Fibroblast of gingiva (primary cell): ENCODE measurements at regions not wholly inside any gene's neighbourhood (a gene's known extent, or its start where the extent isn't known, plus 50 kb on each side); places are given as distances from the start of the nearest gene placed in this dataset.
"Not testable (repeated sequence)": the region's sequence is repeated elsewhere in the genome, so short reads cannot be mapped to it uniquely, and the experiment has no call there.

Experiments used
- DNase-seq: peaks from one replicate; pipeline ENCODE4 v3.0.0-alpha.2; 2011; ENCODE audit warnings: low read depth

DNA sequence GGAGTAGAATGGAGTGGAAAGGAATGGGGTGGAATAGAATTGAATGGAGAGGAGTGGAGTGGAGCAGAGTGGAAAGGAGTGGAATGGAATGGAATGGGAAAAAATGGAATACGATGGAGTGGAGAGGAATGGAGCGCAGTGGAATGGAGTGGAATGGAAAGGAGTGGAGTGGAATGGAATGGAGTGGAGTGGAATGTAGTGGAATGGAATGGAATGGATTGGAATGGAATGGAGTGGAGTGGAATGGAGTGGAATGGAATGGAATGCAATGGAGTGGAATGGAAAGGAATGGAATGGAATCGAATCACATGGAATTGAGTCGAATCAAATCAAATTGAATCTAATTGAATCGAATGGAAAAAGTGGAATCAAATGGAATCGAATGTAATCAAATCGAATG lies 1016.1 kb downstream of the CDY1 start:
- no peak for DNase-seq

GRCh38 chrY:26645856-26646255 lies 1023.9 kb downstream of the CDY1 start:
- not testable (repeated sequence) for DNase-seq

DNA sequence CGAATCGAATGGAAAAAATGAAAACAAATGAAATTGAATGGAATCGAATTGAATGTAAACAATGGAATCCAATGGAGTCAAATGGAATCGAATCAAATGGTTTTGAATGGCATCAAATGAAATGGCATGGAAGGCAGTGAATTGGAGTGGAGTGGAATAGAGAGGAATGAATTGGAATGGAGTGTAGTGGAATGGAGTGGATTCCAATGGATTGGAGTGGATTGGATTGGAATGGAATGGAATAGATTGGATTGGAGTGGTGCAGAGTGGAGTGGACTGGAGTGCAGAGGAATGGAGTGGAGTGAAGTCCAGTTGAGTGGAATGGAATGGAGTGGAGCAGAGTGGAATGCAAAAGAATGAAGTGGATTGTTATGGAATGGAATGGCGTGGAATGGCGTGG lies 1026.3 kb downstream of the CDY1 start:
- DNase-seq, result not testable (repeated sequence)

DNA sequence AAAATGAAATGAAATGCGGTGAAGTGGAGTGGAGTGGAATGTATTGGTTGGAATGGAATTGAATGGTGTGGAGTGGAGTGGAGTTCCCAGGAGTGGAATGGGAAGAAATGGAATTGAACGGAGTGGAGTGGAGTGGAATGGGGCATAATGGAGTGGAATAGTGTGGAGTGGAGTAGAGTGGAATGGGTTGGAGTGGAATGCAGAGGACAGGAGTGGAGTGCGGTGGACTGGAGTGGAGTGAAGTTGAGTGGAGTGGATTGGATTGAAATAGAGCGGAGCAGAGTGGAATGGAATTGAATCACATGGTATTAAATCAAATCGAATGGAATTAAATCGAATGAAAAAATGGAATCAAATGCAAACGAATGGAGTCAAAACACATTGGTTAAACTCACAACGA lies 1042.3 kb downstream of the CDY1 start:
- not testable (repeated sequence) for DNase-seq

DNA sequence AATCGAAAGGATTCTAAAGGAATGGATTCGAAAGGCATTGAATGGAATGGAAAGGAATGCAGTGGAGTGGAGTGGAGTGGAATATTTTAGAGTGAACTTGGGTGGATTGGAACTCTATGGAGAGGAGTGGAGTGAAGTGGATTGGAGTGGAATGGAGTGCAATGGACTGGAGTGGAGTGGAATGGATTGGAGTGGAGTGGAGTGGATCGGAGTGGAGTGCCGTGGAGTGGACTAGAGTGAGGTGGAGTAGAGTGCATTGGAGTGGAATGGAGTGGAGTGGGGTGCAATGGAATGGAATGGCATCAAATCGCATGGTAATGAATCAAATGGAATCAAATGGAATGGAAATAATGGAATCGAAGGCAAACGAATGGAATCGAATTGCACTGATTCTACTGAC lies 1044.8 kb downstream of the CDY1 start:
- DNase-seq, result not testable (repeated sequence)

GRCh38 chrY:26669243-26669642 lies 1047.3 kb downstream of the CDY1 start:
- DNase-seq, result not testable (repeated sequence)

DNA sequence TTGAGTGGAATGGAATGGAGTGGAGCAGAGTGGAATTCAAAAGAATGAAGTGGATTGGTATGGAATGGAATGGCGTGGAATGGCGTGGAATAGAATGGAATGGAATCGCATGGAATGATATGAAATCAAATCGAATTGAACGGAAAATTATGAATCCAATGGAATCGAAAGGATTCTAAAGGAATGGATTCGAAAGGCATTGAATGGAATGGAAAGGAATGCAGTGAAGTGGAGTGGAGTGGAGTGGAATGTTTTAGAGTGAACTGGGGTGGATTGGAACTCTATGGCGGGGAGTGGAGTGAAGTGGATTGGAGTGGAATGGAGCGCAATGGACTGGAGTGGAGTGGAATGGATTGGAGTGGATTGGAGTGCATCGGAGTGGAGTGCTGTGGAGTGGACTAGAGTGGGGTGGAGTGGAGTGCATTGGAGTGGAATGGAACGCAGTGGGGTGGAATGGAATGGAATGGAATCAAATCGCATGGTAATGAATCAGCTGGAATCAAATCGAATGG lies 1048.5 kb downstream of the CDY1 start:
- DNase-seq, result not testable (repeated sequence)

DNA sequence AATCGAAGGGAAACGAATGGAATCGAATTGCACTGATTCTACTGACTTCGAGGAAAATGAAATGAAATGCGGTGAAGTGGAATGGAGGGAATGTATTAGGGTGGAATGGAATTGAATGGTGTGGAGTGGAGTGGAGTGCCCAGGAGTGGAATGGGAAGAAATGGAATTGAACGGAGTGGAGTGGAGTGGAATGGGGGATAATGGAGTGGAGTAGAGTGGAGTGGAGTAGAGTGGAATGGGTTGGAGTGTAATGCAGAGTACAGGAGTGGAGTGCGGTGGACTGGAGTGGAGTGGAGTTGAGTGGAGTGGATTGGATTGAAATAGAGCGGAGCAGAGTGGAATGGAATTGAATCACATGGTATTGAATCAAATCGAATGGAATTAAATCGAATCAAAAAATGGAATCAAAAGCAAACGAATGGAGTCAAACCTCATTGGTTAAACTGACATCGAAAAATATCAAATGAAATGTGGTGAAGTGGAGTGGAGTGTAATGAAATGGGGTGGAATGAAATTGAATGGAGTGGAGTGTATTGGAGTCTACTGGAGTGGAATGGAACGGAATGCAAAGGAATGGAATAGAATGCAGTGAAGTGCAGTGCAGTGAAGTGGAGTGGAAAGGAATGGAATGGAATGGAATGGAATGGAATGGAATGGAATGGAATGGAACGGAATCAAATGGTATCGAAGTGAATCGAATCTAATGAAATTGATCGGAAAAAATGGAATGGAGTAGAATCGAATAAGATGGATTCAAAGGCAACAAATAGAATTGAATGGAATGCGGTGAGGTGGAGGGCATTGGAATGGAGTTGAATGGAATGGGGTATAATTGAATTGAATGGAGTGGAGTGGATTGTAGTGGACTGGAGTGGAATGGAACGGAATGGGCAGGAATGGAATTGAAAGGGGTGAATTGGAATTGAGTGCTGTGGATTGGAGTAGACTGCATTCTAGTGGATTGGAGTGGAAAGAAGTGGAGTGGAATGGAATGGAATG lies 1049.3 kb downstream of the CDY1 start:
- DNase-seq, result peak; percentile 59
